Peyer's patch (tissue), 4 donors: ENCODE measurements at regions not wholly inside any gene's neighbourhood (a gene's known extent, or its start where the extent isn't known, plus 50 kb on each side); places are given as distances from the start of the nearest gene placed in this dataset.

Experiments
- CTCF ChIP-seq, 6 experiments: fragments of 450-650 bp in 4 of 6; fragments of 200-600 bp in 2 of 6; sonication (generic) in 1 of 6; IDR thresholded peaks; one replicate each; pipeline ENCODE4 v1.5.1; 2017 to 2019; ENCODE audit warnings: antibody characterized with exemption in 6 of 6, mild to moderate bottlenecking in 3 of 6, moderate library complexity in 1 of 6
- POLR2A ChIP-seq, 2 donors: fragments of 450-650 bp; IDR thresholded peaks; one replicate each; pipeline ENCODE4 v1.5.1; 2017; ENCODE audit warnings: antibody characterized with exemption in 2 of 2, mild to moderate bottlenecking in 2 of 2, moderate library complexity in 2 of 2

GRCh38 chr3:137304313-137305056 is 346.7 kb downstream of the IL20RB start:
- no peak for TF ChIP-seq POLR2A (IDR thresholded peaks at IDR 0.05)
- TF ChIP-seq CTCF (IDR thresholded peaks at IDR 0.05) = no peak
